ENCODE measurements at regions not wholly inside any gene's neighbourhood (a gene's known extent, or its start where the extent isn't known, plus 50 kb on each side); places are given as distances from the start of the nearest gene placed in this dataset.

DNA sequence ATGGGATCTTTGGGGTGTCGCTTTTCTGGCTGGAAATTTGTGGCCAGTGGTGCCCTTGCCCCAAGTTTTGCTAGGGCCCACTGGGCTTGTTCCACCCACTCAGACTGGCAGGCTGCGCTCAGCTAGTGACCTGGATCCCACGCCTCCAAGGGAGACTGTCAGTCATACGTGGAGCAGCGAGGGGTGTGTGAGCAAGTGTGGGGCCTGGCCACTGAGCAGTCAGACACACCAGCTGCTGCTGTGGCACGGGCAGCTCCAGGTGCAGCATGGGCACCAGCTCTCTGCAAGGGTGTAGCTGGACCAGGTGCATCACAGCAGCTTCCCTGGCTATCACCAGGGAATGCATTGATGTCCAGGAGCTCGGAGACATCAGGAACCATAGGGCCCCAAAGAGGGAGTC is 327.0 kb downstream of the NR4A2 start:
- TF ChIP-seq, protein P1, sequence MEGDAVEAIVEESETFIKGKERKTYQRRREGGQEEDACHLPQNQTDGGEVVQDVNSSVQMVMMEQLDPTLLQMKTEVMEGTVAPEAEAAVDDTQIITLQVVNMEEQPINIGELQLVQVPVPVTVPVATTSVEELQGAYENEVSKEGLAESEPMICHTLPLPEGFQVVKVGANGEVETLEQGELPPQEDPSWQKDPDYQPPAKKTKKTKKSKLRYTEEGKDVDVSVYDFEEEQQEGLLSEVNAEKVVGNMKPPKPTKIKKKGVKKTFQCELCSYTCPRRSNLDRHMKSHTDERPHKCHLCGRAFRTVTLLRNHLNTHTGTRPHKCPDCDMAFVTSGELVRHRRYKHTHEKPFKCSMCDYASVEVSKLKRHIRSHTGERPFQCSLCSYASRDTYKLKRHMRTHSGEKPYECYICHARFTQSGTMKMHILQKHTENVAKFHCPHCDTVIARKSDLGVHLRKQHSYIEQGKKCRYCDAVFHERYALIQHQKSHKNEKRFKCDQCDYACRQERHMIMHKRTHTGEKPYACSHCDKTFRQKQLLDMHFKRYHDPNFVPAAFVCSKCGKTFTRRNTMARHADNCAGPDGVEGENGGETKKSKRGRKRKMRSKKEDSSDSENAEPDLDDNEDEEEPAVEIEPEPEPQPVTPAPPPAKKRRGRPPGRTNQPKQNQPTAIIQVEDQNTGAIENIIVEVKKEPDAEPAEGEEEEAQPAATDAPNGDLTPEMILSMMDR (IDR thresholded peaks at IDR 0.05; ENCODE audit: low read depth, low read length, poor library complexity, severe bottlenecking) = no peak
- no peak for TF ChIP-seq EZH2phosphoT487 (IDR thresholded peaks at IDR 0.05; ENCODE audit: borderline replicate concordance, low read length)

Measured in DOHH2 (cell line).